Fibroblast of lung (primary cell): ENCODE measurements at regions not wholly inside any gene's neighbourhood (a gene's known extent, or its start where the extent isn't known, plus 50 kb on each side); places are given as distances from the start of the nearest gene placed in this dataset.

Experiments
- EZH2 ChIP-seq: IDR thresholded peaks from 2 replicates; pipeline ENCODE4 v1.5.1; 2012; ENCODE audit warnings: low read length, control low read depth, mild to moderate bottlenecking; ENCODE audit errors: missing control alignments
- TF ChIP-seq, protein P1 (sequence below), 2 donors: IDR thresholded peaks in 1 of 2; conservative IDR thresholded peaks in 1 of 2; 1 replicate in 1 of 2; 2 replicates in 1 of 2; pipeline ENCODE4 v1.5.1; 2011 to 2012; ENCODE audit warnings: low read length in 2 of 2, control low read depth in 1 of 2, inconsistent platforms in 1 of 2, low read depth in 1 of 2, mild to moderate bottlenecking in 1 of 2

DNA sequence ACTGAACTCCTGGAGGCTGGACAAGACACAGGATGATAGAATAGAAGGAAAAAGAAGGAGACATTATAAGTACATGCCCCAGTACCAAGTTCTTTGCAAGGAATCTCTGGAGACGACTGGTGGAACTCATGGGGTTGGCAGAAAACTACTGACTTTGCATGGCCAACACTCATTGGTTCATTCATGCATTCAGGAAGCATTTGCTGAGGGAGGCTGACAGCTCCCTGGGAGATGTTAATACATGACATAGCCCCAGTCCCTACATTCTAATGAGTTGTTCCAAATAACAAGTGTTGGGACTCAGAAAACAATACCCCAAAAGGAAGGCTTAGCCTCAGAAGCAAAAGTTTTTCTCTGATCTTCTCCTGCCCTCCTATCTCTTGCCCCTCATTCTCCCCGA lies 172.8 kb upstream of the IRF2BP2 start:
- TF ChIP-seq, protein P1, sequence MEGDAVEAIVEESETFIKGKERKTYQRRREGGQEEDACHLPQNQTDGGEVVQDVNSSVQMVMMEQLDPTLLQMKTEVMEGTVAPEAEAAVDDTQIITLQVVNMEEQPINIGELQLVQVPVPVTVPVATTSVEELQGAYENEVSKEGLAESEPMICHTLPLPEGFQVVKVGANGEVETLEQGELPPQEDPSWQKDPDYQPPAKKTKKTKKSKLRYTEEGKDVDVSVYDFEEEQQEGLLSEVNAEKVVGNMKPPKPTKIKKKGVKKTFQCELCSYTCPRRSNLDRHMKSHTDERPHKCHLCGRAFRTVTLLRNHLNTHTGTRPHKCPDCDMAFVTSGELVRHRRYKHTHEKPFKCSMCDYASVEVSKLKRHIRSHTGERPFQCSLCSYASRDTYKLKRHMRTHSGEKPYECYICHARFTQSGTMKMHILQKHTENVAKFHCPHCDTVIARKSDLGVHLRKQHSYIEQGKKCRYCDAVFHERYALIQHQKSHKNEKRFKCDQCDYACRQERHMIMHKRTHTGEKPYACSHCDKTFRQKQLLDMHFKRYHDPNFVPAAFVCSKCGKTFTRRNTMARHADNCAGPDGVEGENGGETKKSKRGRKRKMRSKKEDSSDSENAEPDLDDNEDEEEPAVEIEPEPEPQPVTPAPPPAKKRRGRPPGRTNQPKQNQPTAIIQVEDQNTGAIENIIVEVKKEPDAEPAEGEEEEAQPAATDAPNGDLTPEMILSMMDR (conservative IDR thresholded peaks at IDR 0.05 in 1 of 2, IDR thresholded peaks at IDR 0.05 in 1 of 2; ENCODE audit: low read depth in 1 of 2, low read length in 2 of 2), result no peak
- TF ChIP-seq EZH2, result no peak
